HepG2 (cell line): ENCODE measurements at regions not wholly inside any gene's neighbourhood (a gene's known extent, or its start where the extent isn't known, plus 50 kb on each side); places are given as distances from the start of the nearest gene placed in this dataset.
A peak's percentile ranks its signal among the peaks of the same experiment; 100 is the strongest.

Experiments used
- CAMTA2 ChIP-seq: sonication (generic); formaldehyde crosslinking; IDR thresholded peaks from 2 replicates; pipeline ENCODE4 v1.4.0; 2020; ENCODE audit warnings: mild to moderate bottlenecking, missing genetic modification reagents, borderline replicate concordance
- DMAP1 ChIP-seq: IDR thresholded peaks from 2 replicates; pipeline ENCODE4 v1.6.1; 2016
- FOXA3 ChIP-seq: IDR thresholded peaks from 2 replicates; pipeline ENCODE4 v1.6.1; 2016; ENCODE audit warnings: missing genetic modification reagents, missing compliant biosample characterization
- HDAC2 ChIP-seq: sonication (generic); formaldehyde crosslinking; IDR thresholded peaks from 2 replicates; pipeline ENCODE4 v1.4.0; 2020; ENCODE audit warnings: missing genetic modification reagents
- HNF1B ChIP-seq: sonication (generic); formaldehyde crosslinking; IDR thresholded peaks from 2 replicates; pipeline ENCODE4 v1.5.1; 2020; ENCODE audit warnings: mild to moderate bottlenecking, moderate library complexity, missing genetic modification reagents
- HOXA9 ChIP-seq: sonication (generic); formaldehyde crosslinking; IDR thresholded peaks from 2 replicates; pipeline ENCODE4 v1.8.1; 2022; ENCODE audit warnings: missing genetic modification reagents, mild to moderate bottlenecking, moderate library complexity, borderline replicate concordance
- MED1 ChIP-seq: sonication (generic); formaldehyde crosslinking; IDR thresholded peaks from 2 replicates; pipeline ENCODE4 v1.4.0; 2020; ENCODE audit warnings: missing genetic modification reagents
- NRL ChIP-seq: sonication (generic); formaldehyde crosslinking; IDR thresholded peaks from 2 replicates; pipeline ENCODE4 v1.5.0; 2020; ENCODE audit warnings: missing genetic modification reagents, mild to moderate bottlenecking, moderate library complexity, borderline replicate concordance
- SAP130 ChIP-seq: IDR thresholded peaks from 2 replicates; pipeline ENCODE4 v1.6.1; 2016; ENCODE audit warnings: low read depth
- SP1 ChIP-seq, 2 experiments: fragments of 450-650 bp in 1 of 2; sonication (generic) in 1 of 2; formaldehyde crosslinking in 1 of 2; IDR thresholded peaks; 2 replicates each; pipeline versions ENCODE4 v1.4.0 to v1.6.1; 2016 to 2020; ENCODE audit warnings: missing genetic modification reagents in 1 of 2
- TEAD3 ChIP-seq: optimal IDR thresholded peaks from 2 replicates; pipeline ENCODE3; 2016; ENCODE audit warnings: borderline replicate concordance
- TRIM22 ChIP-seq: fragments of 450-650 bp; IDR thresholded peaks from 2 replicates; pipeline ENCODE4 v1.6.1; 2017
- ZNF121 ChIP-seq: sonication (generic); formaldehyde crosslinking; IDR thresholded peaks from 2 replicates; pipeline ENCODE4 v1.5.0; 2020; ENCODE audit warnings: mild to moderate bottlenecking, missing genetic modification reagents
- ZNF232 ChIP-seq: sonication (generic); formaldehyde crosslinking; IDR thresholded peaks from 2 replicates; pipeline ENCODE4 v1.4.0; 2020; ENCODE audit warnings: missing genetic modification reagents, borderline replicate concordance
- ZNF326 ChIP-seq: sonication (generic); formaldehyde crosslinking; IDR thresholded peaks from 2 replicates; pipeline ENCODE4 v1.4.0; 2020; ENCODE audit warnings: missing genetic modification reagents, borderline replicate concordance
- ZNF34 ChIP-seq: sonication (generic); formaldehyde crosslinking; IDR thresholded peaks from 2 replicates; pipeline ENCODE4 v1.4.0; 2020; ENCODE audit warnings: mild to moderate bottlenecking, missing genetic modification reagents, borderline replicate concordance
- ZNF430 ChIP-seq: sonication (generic); formaldehyde crosslinking; IDR thresholded peaks from 2 replicates; pipeline ENCODE4 v1.9.0; 2021; ENCODE audit warnings: mild to moderate bottlenecking, missing genetic modification reagents
- ZNF549 ChIP-seq: sonication (generic); formaldehyde crosslinking; IDR thresholded peaks from 2 replicates; pipeline ENCODE4 v1.5.0; 2020; ENCODE audit warnings: missing genetic modification reagents
- TF ChIP-seq, protein P1 (sequence below): sonication (generic); formaldehyde crosslinking; IDR thresholded peaks from 2 replicates; pipeline ENCODE4 v1.5.0; 2020; ENCODE audit warnings: mild to moderate bottlenecking, missing genetic modification reagents, moderate library complexity
- TF ChIP-seq, protein P2 (sequence below): sonication (generic); formaldehyde crosslinking; IDR thresholded peaks from 2 replicates; pipeline ENCODE4 v1.8.0; 2022; ENCODE audit warnings: mild to moderate bottlenecking, missing genetic modification reagents, moderate library complexity
- TF ChIP-seq, protein P3 (sequence below): sonication (generic); formaldehyde crosslinking; IDR thresholded peaks from 2 replicates; pipeline ENCODE4 v1.8.0; 2022; ENCODE audit warnings: missing genetic modification reagents, low read depth, mild to moderate bottlenecking, borderline replicate concordance
- TF ChIP-seq, protein P4 (sequence below): sonication (generic); formaldehyde crosslinking; IDR thresholded peaks from 2 replicates; pipeline ENCODE4 v1.5.1; 2020; ENCODE audit warnings: mild to moderate bottlenecking, missing genetic modification reagents, borderline replicate concordance

DNA sequence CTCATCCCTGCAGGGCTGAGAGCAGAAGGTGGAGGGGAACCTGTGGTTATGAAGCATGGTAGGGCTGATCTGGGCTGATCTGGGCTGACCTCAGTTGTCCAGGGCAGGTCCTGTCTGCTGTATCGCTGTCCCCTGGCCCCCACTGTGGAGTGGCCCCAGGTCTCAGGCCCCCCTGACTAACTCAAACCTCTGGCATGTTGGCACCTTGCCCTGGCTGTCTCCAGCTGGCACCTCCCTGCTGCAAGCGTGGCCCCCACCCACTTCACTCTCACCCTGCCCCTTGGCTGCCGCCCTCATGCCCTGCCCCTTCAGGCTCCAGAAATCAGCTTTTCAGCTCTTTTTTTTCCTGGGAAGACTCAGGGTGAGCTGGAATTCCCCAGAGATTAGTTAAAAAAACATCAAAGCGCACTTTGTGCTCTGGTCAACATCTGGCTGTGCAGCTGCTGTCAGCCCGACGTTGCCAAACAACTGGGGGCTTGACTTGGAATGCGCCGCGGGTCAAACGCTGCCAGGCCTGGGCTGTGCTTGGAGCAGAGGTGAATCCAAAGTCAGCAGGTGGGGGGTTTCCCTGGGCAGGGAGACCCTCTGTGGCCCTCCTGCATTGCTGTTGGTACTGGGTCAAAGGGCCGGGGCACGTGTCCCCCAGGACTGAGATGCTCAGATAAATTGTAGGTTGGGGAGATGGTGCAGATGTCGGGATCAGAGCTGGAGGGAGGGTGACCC lies 173.8 kb upstream of the HDAC4 start (continued):
- TF ChIP-seq, protein P1, sequence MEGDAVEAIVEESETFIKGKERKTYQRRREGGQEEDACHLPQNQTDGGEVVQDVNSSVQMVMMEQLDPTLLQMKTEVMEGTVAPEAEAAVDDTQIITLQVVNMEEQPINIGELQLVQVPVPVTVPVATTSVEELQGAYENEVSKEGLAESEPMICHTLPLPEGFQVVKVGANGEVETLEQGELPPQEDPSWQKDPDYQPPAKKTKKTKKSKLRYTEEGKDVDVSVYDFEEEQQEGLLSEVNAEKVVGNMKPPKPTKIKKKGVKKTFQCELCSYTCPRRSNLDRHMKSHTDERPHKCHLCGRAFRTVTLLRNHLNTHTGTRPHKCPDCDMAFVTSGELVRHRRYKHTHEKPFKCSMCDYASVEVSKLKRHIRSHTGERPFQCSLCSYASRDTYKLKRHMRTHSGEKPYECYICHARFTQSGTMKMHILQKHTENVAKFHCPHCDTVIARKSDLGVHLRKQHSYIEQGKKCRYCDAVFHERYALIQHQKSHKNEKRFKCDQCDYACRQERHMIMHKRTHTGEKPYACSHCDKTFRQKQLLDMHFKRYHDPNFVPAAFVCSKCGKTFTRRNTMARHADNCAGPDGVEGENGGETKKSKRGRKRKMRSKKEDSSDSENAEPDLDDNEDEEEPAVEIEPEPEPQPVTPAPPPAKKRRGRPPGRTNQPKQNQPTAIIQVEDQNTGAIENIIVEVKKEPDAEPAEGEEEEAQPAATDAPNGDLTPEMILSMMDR (CRISPR knock-in tag) = no peak
- TF ChIP-seq FOXA3 = peak; percentile 85
- TF ChIP-seq HNF1B (CRISPR knock-in tag) = peak; percentile 91
- TF ChIP-seq SP1 (IDR thresholded peaks at IDR 0.05) = no peak
- TF ChIP-seq SP1 (CRISPR knock-in tag; IDR thresholded peaks at IDR 0.05) = peak; percentile 25; the same call in 1 of the 2 replicates
- TF ChIP-seq ZNF232 (CRISPR knock-in tag) = peak; percentile 60; the same call in 1 of the 2 replicates
- no peak for TF ChIP-seq ZNF121 (CRISPR knock-in tag)
- peak; percentile 97 for TF ChIP-seq TEAD3
- no peak for TF ChIP-seq TRIM22
- TF ChIP-seq, protein P2, sequence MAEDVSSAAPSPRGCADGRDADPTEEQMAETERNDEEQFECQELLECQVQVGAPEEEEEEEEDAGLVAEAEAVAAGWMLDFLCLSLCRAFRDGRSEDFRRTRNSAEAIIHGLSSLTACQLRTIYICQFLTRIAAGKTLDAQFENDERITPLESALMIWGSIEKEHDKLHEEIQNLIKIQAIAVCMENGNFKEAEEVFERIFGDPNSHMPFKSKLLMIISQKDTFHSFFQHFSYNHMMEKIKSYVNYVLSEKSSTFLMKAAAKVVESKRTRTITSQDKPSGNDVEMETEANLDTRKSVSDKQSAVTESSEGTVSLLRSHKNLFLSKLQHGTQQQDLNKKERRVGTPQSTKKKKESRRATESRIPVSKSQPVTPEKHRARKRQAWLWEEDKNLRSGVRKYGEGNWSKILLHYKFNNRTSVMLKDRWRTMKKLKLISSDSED (CRISPR knock-in tag) = no peak
- TF ChIP-seq NRL (CRISPR knock-in tag) = no peak; the same call in none of the 2 replicates
- TF ChIP-seq ZNF326 (CRISPR knock-in tag) = no peak
- TF ChIP-seq, protein P3, sequence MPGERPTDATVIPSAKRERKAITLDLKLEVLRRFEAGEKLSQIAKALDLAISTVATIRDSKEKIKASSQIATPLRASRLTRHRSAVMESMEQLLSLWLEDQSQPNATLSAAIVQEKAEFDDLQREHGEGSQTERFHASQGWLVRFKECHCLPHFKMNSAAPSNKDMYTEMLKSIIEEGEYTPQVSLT (CRISPR knock-in tag) = no peak
- TF ChIP-seq SAP130 (CRISPR knock-in tag) = peak; percentile 64
- TF ChIP-seq HOXA9 (CRISPR knock-in tag) = 0 out of 2 replicates have a peak, but pooled peaks have one; percentile 29
- TF ChIP-seq, protein P4, sequence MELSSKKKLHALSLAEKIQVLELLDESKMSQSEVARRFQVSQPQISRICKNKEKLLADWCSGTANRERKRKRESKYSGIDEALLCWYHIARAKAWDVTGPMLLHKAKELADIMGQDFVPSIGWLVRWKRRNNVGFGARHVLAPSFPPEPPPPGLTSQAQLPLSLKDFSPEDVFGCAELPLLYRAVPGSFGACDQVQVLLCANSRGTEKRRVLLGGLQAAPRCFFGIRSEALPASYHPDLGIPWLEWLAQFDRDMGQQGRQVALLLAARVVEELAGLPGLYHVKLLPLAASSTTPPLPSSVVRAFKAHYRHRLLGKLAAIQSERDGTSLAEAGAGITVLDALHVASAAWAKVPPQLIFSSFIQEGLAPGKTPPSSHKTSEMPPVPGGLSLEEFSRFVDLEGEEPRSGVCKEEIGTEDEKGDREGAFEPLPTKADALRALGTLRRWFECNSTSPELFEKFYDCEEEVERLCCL (CRISPR knock-in tag) = no peak
- TF ChIP-seq CAMTA2 (CRISPR knock-in tag) = 0 out of 2 replicates have a peak, but pooled peaks have one; percentile 49
- TF ChIP-seq ZNF430 (CRISPR knock-in tag) = 0 out of 2 replicates have a peak, but pooled peaks have one; percentile 28
- peak; percentile 95; the same call in 1 of the 2 replicates for TF ChIP-seq ZNF549 (CRISPR knock-in tag)
- no peak for TF ChIP-seq DMAP1 (CRISPR knock-in tag)
- 0 out of 2 replicates have a peak, but pooled peaks have one; percentile 77 for TF ChIP-seq ZNF34 (CRISPR knock-in tag)
- peak; percentile 83 for TF ChIP-seq MED1 (CRISPR knock-in tag)
- peak; percentile 84 for TF ChIP-seq HDAC2 (CRISPR knock-in tag)
